Epithelial cell of esophagus (primary cell): ENCODE measurements at regions not wholly inside any gene's neighbourhood (a gene's known extent, or its start where the extent isn't known, plus 50 kb on each side); places are given as distances from the start of the nearest gene placed in this dataset.
A peak's percentile ranks its signal among the peaks of the same experiment; 100 is the strongest.

ENCODE experiments used
- DNase-seq: peaks from one replicate; pipeline ENCODE4 v3.0.0; 2010; ENCODE audit warnings: low read depth
- H3K4me3 ChIP-seq: 2 replicates; pipeline ENCODE4 v1.5.1; 2011; ENCODE audit warnings: mild to moderate bottlenecking, low read length, control low read depth
- CTCF ChIP-seq: IDR thresholded peaks from 2 replicates; pipeline ENCODE4 v1.5.1; 2011; ENCODE audit warnings: low read depth, mild to moderate bottlenecking, low read length, control low read depth, inconsistent platforms; ENCODE audit not compliant: insufficient read depth; ENCODE audit errors: missing control alignments

DNA sequence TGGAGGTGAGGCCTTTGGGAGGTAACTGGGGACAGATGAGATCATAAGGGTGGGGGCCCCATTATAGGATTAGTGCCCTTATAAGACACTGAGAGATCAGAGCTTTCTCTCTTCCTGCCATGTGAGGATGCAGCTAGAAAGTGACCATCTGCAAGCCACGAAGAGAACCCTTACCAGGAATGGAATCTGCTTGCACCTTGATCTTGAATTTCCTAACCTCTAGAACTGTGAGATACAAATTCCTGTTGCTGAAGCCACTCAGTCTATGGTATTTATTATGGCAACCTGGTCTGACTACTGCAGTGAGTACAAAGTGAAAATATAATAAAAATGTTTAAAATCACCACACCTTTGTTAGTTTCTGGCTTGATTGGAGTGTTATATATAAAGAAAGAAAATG lies 388.0 kb downstream of the LMO7 start:
- DNase-seq = no peak
- H3K4me3 ChIP-seq = no peak overlapping the region
- no peak for TF ChIP-seq CTCF

- H3K4me3 ChIP-seq = no peak overlapping the region
- TF ChIP-seq CTCF = no peak
- peak; percentile 68 for DNase-seq
Measured at GRCh38 chr13:76023652-76024051, 387.5 kb downstream of the LMO7 start.

DNA sequence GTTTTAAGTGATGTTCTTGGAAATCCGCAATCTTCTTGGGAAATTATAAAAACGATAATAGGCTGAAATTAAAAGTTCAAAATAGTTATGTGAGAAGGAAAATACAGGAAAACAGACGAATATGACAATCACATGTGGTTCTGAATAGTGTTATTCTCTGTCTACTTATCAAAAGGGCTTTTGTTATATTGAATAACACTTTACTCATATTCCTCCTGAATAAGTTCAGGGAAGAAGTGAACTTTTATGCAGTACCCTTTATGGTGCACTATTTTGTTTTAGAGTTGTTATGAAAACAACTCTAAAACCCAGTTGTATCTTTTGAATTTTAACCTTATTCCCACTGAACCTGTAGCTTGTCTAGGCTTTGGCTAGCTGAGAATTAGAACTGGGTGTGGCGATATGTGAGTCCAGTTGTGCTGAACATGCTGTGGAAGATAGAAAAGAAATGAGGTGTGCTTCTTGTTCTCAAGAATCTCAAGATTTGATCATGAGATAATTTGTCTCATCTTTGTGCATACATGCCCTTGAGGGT lies 384.4 kb downstream of the LMO7 start:
- no peak for TF ChIP-seq CTCF
- no peak for DNase-seq
- no peak overlapping the region for H3K4me3 ChIP-seq

GRCh38 chr13:76019421-76020044 lies 383.4 kb downstream of the LMO7 start:
- peak; percentile 15 for DNase-seq
- no peak overlapping the region for H3K4me3 ChIP-seq
- TF ChIP-seq CTCF = no peak

- DNase-seq = no peak
- TF ChIP-seq CTCF = no peak
- H3K4me3 ChIP-seq = no peak overlapping the region
Measured at GRCh38 chr13:76017861-76018556, 381.9 kb downstream of the LMO7 start.

- H3K4me3 ChIP-seq = no peak overlapping the region
- peak; percentile 73 for TF ChIP-seq CTCF
- peak; percentile 62 for DNase-seq
Measured at GRCh38 chr13:76016799-76017400, 380.8 kb downstream of the LMO7 start.
